HepG2 (cell line): ENCODE measurements at regions not wholly inside any gene's neighbourhood (a gene's known extent, or its start where the extent isn't known, plus 50 kb on each side); places are given as distances from the start of the nearest gene placed in this dataset.

ENCODE experiments used
- ATAC-seq: fragments of 200-7000 bp; cut with Tn5 transposase; 3 replicates; pipeline ENCODE4 v1.9.1; 2020; ENCODE audit warnings: mild to moderate bottlenecking, moderate library complexity
- BruUV-seq: library from RNA; stranded (reverse); fragments of 400-500 nt; replicated peaks from 2 replicates; lab custom pipeline; 2021; lab: Mats Ljungman, UMichigan
- CTCF ChIA-PET: fragments of 300-600 bp; formaldehyde crosslinking; extraction: SDS; loops from one replicate; lab custom pipeline; 2021; ENCODE audit warnings: low total read pairs, inconsistent platforms, low intra/inter-chr PET ratio; lab: Yijun Ruan, JAX
- POLR2A ChIA-PET: fragments of 350-600 bp; sonication (Branson Sonifier 250); formaldehyde crosslinking; loops from one replicate; lab custom pipeline; 2020; ENCODE audit warnings: antibody characterized with exemption, inconsistent platforms; lab: Yijun Ruan, JAX
- DNase-seq: peaks from one replicate; pipeline ENCODE4 v3.0.0-alpha.2; 2015; ENCODE audit warnings: low spot score
- FAIRE-seq: peaks from 3 replicates; lab custom pipeline; 2011; peaks lifted over from hg19 to GRCh38; lab: Jason Lieb, UNC
- H2AFZ ChIP-seq: one replicate; pipeline ENCODE4 v1.6.1; 2011; ENCODE audit warnings: low read length, inconsistent platforms
- H3K27ac ChIP-seq: fragments of 300-600 bp; 3 replicates; pipeline ENCODE4 v1.8.0; 2011; ENCODE audit warnings: mixed run types, mild to moderate bottlenecking, mixed read lengths, low read length, inconsistent platforms; ENCODE audit not compliant: insufficient read depth; ENCODE audit errors: extremely low read length
- H3K27me3 ChIP-seq, 2 experiments: fragments of 200-600 bp in 1 of 2; 2 replicates in 1 of 2; 3 replicates in 1 of 2; pipeline versions ENCODE4 v1.6.0 to v1.8.0; 2011; ENCODE audit warnings: low read length in 2 of 2, mild to moderate bottlenecking in 2 of 2, moderate library complexity in 2 of 2, inconsistent platforms in 1 of 2; ENCODE audit not compliant: insufficient read depth in 2 of 2, control insufficient read depth in 1 of 2
- H3K36me3 ChIP-seq, 2 experiments: fragments of 200-600 bp in 1 of 2; replicated peaks in 1 of 2; 2 replicates in 1 of 2; 3 replicates in 1 of 2; pipeline versions ENCODE4 v1.5.1 to v1.8.0; 2011; ENCODE audit warnings: low read length in 2 of 2, inconsistent platforms in 1 of 2; ENCODE audit not compliant: insufficient read depth in 2 of 2, control insufficient read depth in 1 of 2
- H3K4me1 ChIP-seq: 2 replicates; pipeline ENCODE4 v1.5.1; 2012; ENCODE audit warnings: low read length, inconsistent platforms; ENCODE audit not compliant: insufficient read depth
- H3K4me2 ChIP-seq: 2 replicates; pipeline ENCODE4 v1.6.0; 2011; ENCODE audit warnings: low read depth, low read length, inconsistent platforms
- H3K4me3 ChIP-seq, 3 experiments: fragments of 200-600 bp in 1 of 3; sonication (generic), shearing (Covaris generic) in 1 of 3; replicated peaks in 1 of 3; 2 replicates each; pipeline ENCODE4 v1.5.1; 2011 to 2016; ENCODE audit warnings: low read length in 3 of 3, inconsistent platforms in 2 of 3, low read depth in 2 of 3, mild to moderate bottlenecking in 2 of 3, control low read depth in 1 of 3, mixed read lengths in 1 of 3; ENCODE audit not compliant: insufficient read depth in 1 of 3
- H3K79me2 ChIP-seq: one replicate; pipeline ENCODE4 v1.6.1; 2011; ENCODE audit warnings: low read length, inconsistent platforms; ENCODE audit not compliant: insufficient read depth
- H3K9ac ChIP-seq: 2 replicates; pipeline ENCODE4 v1.6.0; 2011; ENCODE audit warnings: mild to moderate bottlenecking, low read depth, low read length, inconsistent platforms; ENCODE audit not compliant: insufficient read depth
- H3K9me3 ChIP-seq: 2 replicates; pipeline ENCODE4 v1.5.1; 2012; ENCODE audit warnings: mild to moderate bottlenecking, low read length
- H4K20me1 ChIP-seq: 2 replicates; pipeline ENCODE4 v1.6.0; 2011; ENCODE audit warnings: inconsistent platforms, mild to moderate bottlenecking, low read length, moderate library complexity; ENCODE audit not compliant: insufficient read depth
- ATF7 ChIP-seq, 2 experiments: fragments of 450-650 bp in 1 of 2; sonication (generic) in 1 of 2; formaldehyde crosslinking in 1 of 2; IDR thresholded peaks; 2 replicates each; pipeline versions ENCODE4 v1.4.0 to v1.6.1; 2016 to 2020; ENCODE audit warnings: antibody characterized with exemption in 1 of 2, mild to moderate bottlenecking in 1 of 2, missing genetic modification reagents in 1 of 2
- BATF2 ChIP-seq: sonication (generic); formaldehyde crosslinking; IDR thresholded peaks from 2 replicates; pipeline ENCODE4 v1.8.0; 2022; ENCODE audit warnings: mild to moderate bottlenecking, missing genetic modification reagents, moderate library complexity
- CREB1 ChIP-seq, 2 experiments: fragments of 450-650 bp in 1 of 2; IDR thresholded peaks; 2 replicates each; pipeline ENCODE4 v1.6.1; 2016 to 2017; ENCODE audit warnings: control low read depth in 1 of 2, mild to moderate bottlenecking in 1 of 2, missing compliant biosample characterization in 1 of 2, missing genetic modification characterization in 1 of 2
- SIX4 ChIP-seq: sonication (generic); formaldehyde crosslinking; IDR thresholded peaks from 2 replicates; pipeline ENCODE4 v1.4.0; 2020; ENCODE audit warnings: missing genetic modification reagents
- ZBTB4 ChIP-seq: sonication (generic); formaldehyde crosslinking; IDR thresholded peaks from 2 replicates; pipeline ENCODE4 v1.4.0; 2020; ENCODE audit warnings: missing genetic modification reagents, mild to moderate bottlenecking, borderline replicate concordance
- ZBTB44 ChIP-seq: sonication (generic); formaldehyde crosslinking; IDR thresholded peaks from 2 replicates; pipeline ENCODE4 v1.4.0; 2020; ENCODE audit warnings: missing genetic modification reagents
- ZNF274 ChIP-seq: sonication (generic); formaldehyde crosslinking; IDR thresholded peaks from 2 replicates; pipeline ENCODE4 v1.5.1; 2020; ENCODE audit warnings: mild to moderate bottlenecking, missing genetic modification reagents
- ZNF652 ChIP-seq: IDR thresholded peaks from 2 replicates; pipeline ENCODE4 v1.6.1; 2016; ENCODE audit warnings: low read depth, borderline replicate concordance
- WGBS: methylation state at CpG from one replicate; pipeline ENCODE4 v1.1.6; 2017; ENCODE audit warnings: low lambda C conversion rate; 5-methylcytosine and 5-hydroxymethylcytosine counted together
- in situ Hi-C: cut with HindIII; loops from 2 replicates; pipeline ENCODE4 v1.10.0; 2017; ENCODE audit warnings: low pct_unique_long_range_greater_than_20kb; ENCODE audit not compliant: extremely low pct_ligation_motif_present
- intact Hi-C: fragments of 100-400 bp; cut with micrococcal nuclease; formaldehyde crosslinking; loops from one replicate; pipeline ENCODE4 v1.10.0; 2022; ENCODE audit not compliant: unreplicated experiment

GRCh38 chr5:106862450-106863193 lies 808.1 kb downstream of the EFNA5 start:
- Histone ChIP-seq H3K4me3 (no peak overlapping the region), H3K27me3 (no peaks in the 10 kb centered on the region; a peak in 1 of 5 replicates), H3K9ac (no peak overlapping the region), H3K79me2 (no peaks in the 10 kb centered on the region), H3K4me1 (no peaks in the 10 kb centered on the region), H3K36me3 (no peaks in the 10 kb centered on the region)
- POLR2A ChIA-PET = no interaction called here
- intact Hi-C loops (no loop called here), in situ Hi-C loops (no loop called here)
- CTCF ChIA-PET = no interaction called here
- ATAC-seq = no peak
- TF ChIP-seq ZNF652 (CRISPR knock-in tag) (0 out of 2 replicates have a peak, but pooled peaks have one; percentile 18), ZBTB44 (no peak), BATF2 (no peak)
- TF ChIP-seq, all 625 proteins: peak for 1
- FAIRE-seq (no peak), DNase-seq (no peak)
- no TSS peak for BruUV-seq
- Histone ChIP-seq H4K20me1 (no peaks in the 10 kb centered on the region), H3K9me3 (no peaks in the 10 kb centered on the region), H3K27ac (no peak overlapping the region), H3K4me2 (no peak overlapping the region), H2AFZ (no peak overlapping the region)
- WGBS = 10% methylated on average over 3 of the region's 3 CpGs

GRCh38 chr5:106860398-106861044 lies 810.2 kb downstream of the EFNA5 start:
- Histone ChIP-seq H3K4me2 (no peak overlapping the region), H3K36me3 (no peaks in the 10 kb centered on the region), H3K9me3 (no peaks in the 10 kb centered on the region), H2AFZ (no peak overlapping the region), H3K4me3 (no peak overlapping the region), H3K9ac (no peak overlapping the region), H3K79me2 (no peaks in the 10 kb centered on the region), H3K27ac (no peak overlapping the region), H3K27me3 (no peaks in the 10 kb centered on the region; a peak in 1 of 5 replicates), H4K20me1 (no peaks in the 10 kb centered on the region), H3K4me1 (no peaks in the 10 kb centered on the region)
- ChIA-PET CTCF (no interaction called here), POLR2A (no interaction called here)
- FAIRE-seq = no peak
- 22% methylated on average over 3 of the region's 3 CpGs for WGBS
- no peak for DNase-seq
- intact Hi-C loops (no loop called here), in situ Hi-C loops (no loop called here)
- no TSS peak for BruUV-seq
- no peak for ATAC-seq
- TF ChIP-seq CREB1 (IDR thresholded peaks at IDR 0.05) (no peak), CREB1 (CRISPR knock-in tag; IDR thresholded peaks at IDR 0.05) (no peak), ATF7 (IDR thresholded peaks at IDR 0.05) (no peak), ATF7 (CRISPR knock-in tag; IDR thresholded peaks at IDR 0.05) (no peak), ZBTB4 (CRISPR knock-in tag) (no peak), ZNF274 (no peak), SIX4 (CRISPR knock-in tag) (no peak)
